Natural killer cell (primary cell): ENCODE measurements at regions not wholly inside any gene's neighbourhood (a gene's known extent, or its start where the extent isn't known, plus 50 kb on each side); places are given as distances from the start of the nearest gene placed in this dataset.

Experiments used
- ATAC-seq, 3 donors: fragments of 150-1000 bp in 2 of 3; fragments of 200-7000 bp in 1 of 3; cut with Tn5 transposase; 1 replicate in 1 of 3; 2 replicates in 2 of 3; pipeline ENCODE4 v1.10.0; 2021; ENCODE audit warnings: mild to moderate bottlenecking in 2 of 3, moderate library complexity in 2 of 3
- DNase-seq, 2 donors: peaks; one replicate each; pipeline versions ENCODE4 v3.0.0 to v3.0.0-alpha.2; 2013 to 2021; ENCODE audit warnings: mixed read lengths in 1 of 2
- H3K27ac ChIP-seq: one replicate; pipeline ENCODE4 v1.5.1; 2013; ENCODE audit warnings: mild to moderate bottlenecking, low read length
- H3K27me3 ChIP-seq: one replicate; pipeline ENCODE4 v1.6.1; 2013; ENCODE audit warnings: low read length; ENCODE audit not compliant: control insufficient read depth, insufficient read depth
- H3K36me3 ChIP-seq: one replicate; pipeline ENCODE4 v1.6.1; 2013; ENCODE audit warnings: low read length; ENCODE audit not compliant: control insufficient read depth, insufficient read depth
- H3K4me1 ChIP-seq: one replicate; pipeline ENCODE4 v1.6.1; 2013; ENCODE audit warnings: low read length; ENCODE audit not compliant: control insufficient read depth, insufficient read depth
- H3K4me3 ChIP-seq: one replicate; pipeline ENCODE4 v1.5.1; 2013; ENCODE audit warnings: low read length
- H3K9me3 ChIP-seq: one replicate; pipeline ENCODE4 v1.6.1; 2013; ENCODE audit warnings: low read length; ENCODE audit not compliant: control insufficient read depth, insufficient read depth
- H3K27ac Mint-ChIP-seq, 2 donors: one replicate each; pipeline ENCODE4 v1.8.0; 2022; ENCODE audit warnings: mild to moderate bottlenecking in 2 of 2, mixed read lengths in 2 of 2, moderate library complexity in 1 of 2
- H3K27me3 Mint-ChIP-seq, 2 donors: one replicate each; pipeline ENCODE4 v1.8.0; 2022; ENCODE audit warnings: low read depth in 2 of 2, mixed read lengths in 2 of 2
- H3K36me3 Mint-ChIP-seq: one replicate; pipeline ENCODE4 v1.8.0; 2022; ENCODE audit warnings: mixed read lengths
- H3K4me1 Mint-ChIP-seq, 2 donors: one replicate each; pipeline ENCODE4 v1.8.0; 2022; ENCODE audit warnings: mixed read lengths in 2 of 2
- H3K4me3 Mint-ChIP-seq: one replicate; pipeline ENCODE4 v1.8.0; 2022; ENCODE audit warnings: mild to moderate bottlenecking, moderate library complexity, mixed read lengths
- H3K9me3 Mint-ChIP-seq, 2 donors: one replicate each; pipeline ENCODE4 v1.8.0; 2022; ENCODE audit warnings: mixed read lengths in 2 of 2
- WGBS: methylation state at CpG from one replicate; pipeline ENCODE4 v1.1.7; 2013; ENCODE audit warnings: missing lambda C conversion rate; ENCODE audit not compliant: insufficient coverage; 5-methylcytosine and 5-hydroxymethylcytosine counted together
- intact Hi-C: fragments of 100-400 bp; cut with micrococcal nuclease; formaldehyde crosslinking; loops from one replicate; pipeline ENCODE4 v1.14.2; 2022
- TF ChIP-seq, protein P1 (sequence below): fragments of 200-600 bp; IDR thresholded peaks from one replicate; pipeline ENCODE4 v1.8.0; 2022; ENCODE audit warnings: antibody characterized with exemption

DNA sequence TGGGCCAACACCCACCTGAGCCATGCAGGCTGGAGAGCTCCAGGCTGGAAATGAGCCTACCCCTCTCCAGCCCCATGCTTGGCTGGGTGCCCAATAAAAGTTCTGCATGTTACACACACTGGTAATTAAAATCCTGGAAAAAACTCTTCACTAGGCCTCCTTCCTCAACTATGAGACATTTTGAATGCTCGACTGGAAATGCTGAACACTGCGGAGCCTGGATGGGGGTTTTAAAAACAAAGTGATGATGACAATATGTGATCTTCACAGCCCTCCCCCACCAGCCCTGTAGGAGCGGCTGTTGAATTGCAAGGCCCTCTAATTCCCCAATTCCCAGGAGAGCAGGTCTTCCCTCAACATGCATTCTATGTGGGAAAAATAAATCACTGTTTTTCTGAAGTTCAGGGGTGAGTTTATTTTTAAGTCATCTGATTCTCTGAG is 179.2 kb downstream of the TTC32 start:
- no peaks in the 10 kb centered on the region for H3K36me3 Mint-ChIP-seq

DNA sequence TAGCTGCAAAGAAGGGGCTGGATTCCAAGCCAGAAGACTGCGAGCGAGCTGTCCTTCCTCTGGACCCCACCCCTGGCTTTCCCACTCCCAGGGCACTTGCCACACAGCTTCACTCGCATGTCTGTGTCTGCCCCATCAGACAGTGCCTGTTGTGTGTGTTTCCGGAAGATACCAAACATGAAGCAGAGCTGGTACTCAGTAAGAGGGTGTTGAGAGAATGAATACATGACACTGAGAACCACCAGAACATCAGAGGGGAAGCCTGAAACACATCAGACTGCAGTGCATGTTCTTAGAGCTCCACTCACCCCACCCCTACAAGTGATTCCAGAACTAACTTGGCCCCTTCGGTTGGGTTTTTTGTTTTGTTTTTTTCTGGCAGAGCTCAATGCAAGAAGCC is 181.5 kb downstream of the TTC32 start:
- H3K9me3 Mint-ChIP-seq, result peaks cover 0 to 5% of the 10 kb centered on the region in 2 donors
- Histone ChIP-seq H3K4me1 (no peaks in the 10 kb centered on the region), H3K9me3 (no peaks in the 10 kb centered on the region), H3K27me3 (no peaks in the 10 kb centered on the region), H3K27ac (no peak overlapping the region), H3K36me3 (no peaks in the 10 kb centered on the region), H3K4me3 (no peak overlapping the region)
- no peaks in the 10 kb centered on the region for H3K4me1 Mint-ChIP-seq
- no peaks in the 10 kb centered on the region for H3K27me3 Mint-ChIP-seq
- no peak overlapping the region for H3K27ac Mint-ChIP-seq
- WGBS, result 86% methylated on average over 5 of the region's 5 CpGs
- H3K36me3 Mint-ChIP-seq, result no peaks in the 10 kb centered on the region
- no peak for DNase-seq
- intact Hi-C loops, result no loop called here
- no peak overlapping the region for H3K4me3 Mint-ChIP-seq
- ATAC-seq, result no peak
- TF ChIP-seq, protein P1, sequence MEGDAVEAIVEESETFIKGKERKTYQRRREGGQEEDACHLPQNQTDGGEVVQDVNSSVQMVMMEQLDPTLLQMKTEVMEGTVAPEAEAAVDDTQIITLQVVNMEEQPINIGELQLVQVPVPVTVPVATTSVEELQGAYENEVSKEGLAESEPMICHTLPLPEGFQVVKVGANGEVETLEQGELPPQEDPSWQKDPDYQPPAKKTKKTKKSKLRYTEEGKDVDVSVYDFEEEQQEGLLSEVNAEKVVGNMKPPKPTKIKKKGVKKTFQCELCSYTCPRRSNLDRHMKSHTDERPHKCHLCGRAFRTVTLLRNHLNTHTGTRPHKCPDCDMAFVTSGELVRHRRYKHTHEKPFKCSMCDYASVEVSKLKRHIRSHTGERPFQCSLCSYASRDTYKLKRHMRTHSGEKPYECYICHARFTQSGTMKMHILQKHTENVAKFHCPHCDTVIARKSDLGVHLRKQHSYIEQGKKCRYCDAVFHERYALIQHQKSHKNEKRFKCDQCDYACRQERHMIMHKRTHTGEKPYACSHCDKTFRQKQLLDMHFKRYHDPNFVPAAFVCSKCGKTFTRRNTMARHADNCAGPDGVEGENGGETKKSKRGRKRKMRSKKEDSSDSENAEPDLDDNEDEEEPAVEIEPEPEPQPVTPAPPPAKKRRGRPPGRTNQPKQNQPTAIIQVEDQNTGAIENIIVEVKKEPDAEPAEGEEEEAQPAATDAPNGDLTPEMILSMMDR, result no peak

More for the DNA sequence above, 179.2 kb downstream of the TTC32 start:
- H3K27ac Mint-ChIP-seq, result no peak overlapping the region
- H3K4me1 Mint-ChIP-seq, result no peaks in the 10 kb centered on the region
- H3K27ac ChIP-seq, result no peak overlapping the region
- no peaks in the 10 kb centered on the region for H3K36me3 ChIP-seq
- intact Hi-C loops, result no loop called here
- peaks cover 0 to 5% of the 10 kb centered on the region in 2 donors for H3K9me3 Mint-ChIP-seq
- WGBS, result no CpG with 5 or more reads among the region's 3 CpGs
- ATAC-seq (no peak), DNase-seq (no peak)
- TF ChIP-seq, protein P1, result no peak
- H3K27me3 ChIP-seq, result no peaks in the 10 kb centered on the region
- H3K4me3 ChIP-seq, result no peak overlapping the region
- H3K4me1 ChIP-seq, result no peaks in the 10 kb centered on the region
- no peaks in the 10 kb centered on the region for H3K9me3 ChIP-seq
- peaks cover 0 to 3% of the 10 kb centered on the region in 2 donors for H3K27me3 Mint-ChIP-seq
- H3K4me3 Mint-ChIP-seq, result no peak overlapping the region

DNA sequence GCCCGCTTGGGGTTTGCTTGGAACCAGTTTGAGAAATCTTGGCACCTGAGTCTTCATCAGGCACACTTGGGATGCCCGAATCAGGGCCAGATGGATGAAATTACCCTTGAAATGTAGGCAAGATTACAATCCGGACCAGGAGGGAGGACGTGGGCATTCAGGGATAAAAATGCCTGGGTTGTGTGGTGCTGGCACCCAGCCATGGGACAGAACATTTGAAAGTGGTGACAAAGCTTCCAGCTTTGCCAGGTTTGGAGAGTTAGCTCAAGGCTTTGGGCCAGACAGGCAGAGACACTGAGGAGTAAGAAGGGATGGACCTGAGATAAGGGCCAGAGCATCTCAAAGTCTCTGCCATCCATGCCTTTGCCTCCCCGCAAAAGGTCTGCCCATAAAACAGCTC is 182.2 kb downstream of the TTC32 start:
- H3K4me3 Mint-ChIP-seq, result no peak overlapping the region
- 82% methylated on average over 5 of the region's 5 CpGs for WGBS

DNA sequence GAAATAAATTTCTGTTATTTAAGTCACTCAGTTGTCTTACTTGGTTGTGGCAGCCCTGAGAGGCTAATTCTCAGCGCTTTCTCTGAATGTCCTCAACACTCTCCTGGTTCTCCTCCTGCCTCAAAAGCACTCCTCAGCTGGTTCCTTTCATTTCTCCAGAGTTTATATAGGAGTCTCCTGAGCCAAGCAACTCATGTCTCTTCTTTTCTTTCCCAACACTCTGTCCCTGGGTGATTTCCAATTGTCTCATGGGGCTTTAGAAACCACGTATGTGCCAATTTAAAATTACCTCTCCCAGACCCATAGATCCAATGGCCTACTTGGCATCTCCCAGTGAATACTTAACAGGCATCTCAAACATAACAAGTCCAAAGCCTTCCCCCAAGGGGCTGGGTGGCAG is 184.3 kb downstream of the TTC32 start:
- H3K4me3 Mint-ChIP-seq, result no peak overlapping the region
- Histone ChIP-seq H3K4me3 (no peak overlapping the region), H3K9me3 (no peaks in the 10 kb centered on the region), H3K27ac (no peak overlapping the region), H3K4me1 (no peaks in the 10 kb centered on the region), H3K27me3 (no peaks in the 10 kb centered on the region), H3K36me3 (no peaks in the 10 kb centered on the region)
- H3K4me1 Mint-ChIP-seq, result no peaks in the 10 kb centered on the region
- intact Hi-C loops, result no loop called here
- peaks cover 0 to 7% of the 10 kb centered on the region in 2 donors for H3K27me3 Mint-ChIP-seq
- no peak overlapping the region for H3K27ac Mint-ChIP-seq
- peaks cover 0 to 5% of the 10 kb centered on the region in 2 donors for H3K9me3 Mint-ChIP-seq
- WGBS, result 94% methylated on average over 2 of the region's 2 CpGs
- DNase-seq, result no peak
- TF ChIP-seq, protein P1, result no peak
- no peak for ATAC-seq
- no peaks in the 10 kb centered on the region for H3K36me3 Mint-ChIP-seq

More for the DNA sequence above, 182.2 kb downstream of the TTC32 start:
- no peaks in the 10 kb centered on the region for H3K4me1 ChIP-seq
- no peaks in the 10 kb centered on the region for H3K27me3 ChIP-seq
- DNase-seq (no peak), ATAC-seq (no peak)
- no peaks in the 10 kb centered on the region for H3K9me3 ChIP-seq
- Mint-ChIP-seq H3K9me3 (peaks cover 0 to 5% of the 10 kb centered on the region in 2 donors), H3K27ac (no peak overlapping the region), H3K4me1 (no peaks in the 10 kb centered on the region), H3K36me3 (no peaks in the 10 kb centered on the region), H3K27me3 (no peaks in the 10 kb centered on the region)
- TF ChIP-seq, protein P1, result no peak
- no peak overlapping the region for H3K27ac ChIP-seq
- H3K36me3 ChIP-seq, result no peaks in the 10 kb centered on the region
- intact Hi-C loops, result no loop called here
- no peak overlapping the region for H3K4me3 ChIP-seq
